GM23338 (cell line): ENCODE measurements at regions not wholly inside any gene's neighbourhood (a gene's known extent, or its start where the extent isn't known, plus 50 kb on each side); places are given as distances from the start of the nearest gene placed in this dataset.

Experiments
- ATAC-seq: fragments of 200-7000 bp; cut with Tn5 transposase; 3 replicates; pipeline ENCODE4 v1.9.1; 2020
- DNase-seq: peaks from one replicate; pipeline ENCODE4 v3.0.0-alpha.2; 2015; ENCODE audit warnings: low spot score
- H2AFZ ChIP-seq: fragments of 200-600 bp; sonication (generic); 2 replicates; pipeline ENCODE4 v1.8.0; 2016; ENCODE audit warnings: antibody characterized with exemption, mild to moderate bottlenecking, moderate library complexity
- H3F3A ChIP-seq: fragments of 200-600 bp; sonication (generic); replicated peaks from 2 replicates; pipeline ENCODE4 v1.8.0; 2017; ENCODE audit warnings: antibody characterized with exemption, mixed run types, low read depth
- H3K27ac ChIP-seq: fragments of 200-600 bp; sonication (generic); 2 replicates; pipeline ENCODE4 v1.6.1; 2016; ENCODE audit warnings: low read depth
- H3K27me3 ChIP-seq: fragments of 200-600 bp; sonication (generic); 2 replicates; pipeline ENCODE4 v1.8.0; 2016; ENCODE audit warnings: mild to moderate bottlenecking, mixed run types, moderate library complexity; ENCODE audit not compliant: insufficient read depth
- H3K36me3 ChIP-seq: fragments of 200-600 bp; sonication (generic); 2 replicates; pipeline ENCODE4 v1.8.0; 2016; ENCODE audit warnings: mild to moderate bottlenecking; ENCODE audit not compliant: insufficient read depth
- H3K4me1 ChIP-seq: fragments of 200-600 bp; sonication (generic); 2 replicates; pipeline ENCODE4 v1.8.0; 2016; ENCODE audit warnings: mild to moderate bottlenecking, moderate library complexity; ENCODE audit not compliant: insufficient read depth
- H3K4me2 ChIP-seq: fragments of 200-600 bp; sonication (generic); 2 replicates; pipeline ENCODE4 v1.7.1; 2017; ENCODE audit warnings: mixed run types
- H3K4me3 ChIP-seq: fragments of 200-600 bp; sonication (generic); 2 replicates; pipeline ENCODE4 v1.6.1; 2016; ENCODE audit warnings: mixed run types
- H3K79me2 ChIP-seq: fragments of 200-600 bp; sonication (generic); replicated peaks from 2 replicates; pipeline ENCODE4 v1.8.0; 2017; ENCODE audit warnings: mild to moderate bottlenecking; ENCODE audit not compliant: insufficient read depth
- H3K9me2 ChIP-seq: fragments of 200-600 bp; sonication (generic); 2 replicates; pipeline ENCODE4 v1.8.0; 2017; ENCODE audit not compliant: insufficient read depth
- H4K20me1 ChIP-seq: fragments of 200-600 bp; sonication (generic); replicated peaks from 2 replicates; pipeline ENCODE4 v1.8.0; 2017; ENCODE audit warnings: mild to moderate bottlenecking; ENCODE audit not compliant: insufficient read depth
- H3K27ac Mint-ChIP-seq: 2 replicates; pipeline ENCODE4 v1.8.0; 2020; ENCODE audit warnings: inconsistent platforms, mild to moderate bottlenecking, moderate library complexity, mixed read lengths
- H3K27me3 Mint-ChIP-seq: 3 replicates; pipeline ENCODE4 v1.8.0; 2022; ENCODE audit warnings: low read depth, mild to moderate bottlenecking, moderate library complexity, mixed read lengths, inconsistent platforms; ENCODE audit not compliant: insufficient read depth, poor library complexity
- H3K36me3 Mint-ChIP-seq: 3 replicates; pipeline ENCODE4 v1.8.0; 2021; ENCODE audit warnings: low read depth, mild to moderate bottlenecking, inconsistent platforms, moderate library complexity, mixed read lengths
- H3K4me1 Mint-ChIP-seq: 3 replicates; pipeline ENCODE4 v1.8.0; 2020; ENCODE audit warnings: mild to moderate bottlenecking, inconsistent platforms, mixed read lengths
- H3K4me3 Mint-ChIP-seq: 3 replicates; pipeline ENCODE4 v1.8.0; 2021; ENCODE audit warnings: moderate library complexity, mild to moderate bottlenecking, inconsistent platforms, mixed read lengths
- H3K9me3 Mint-ChIP-seq: 3 replicates; pipeline ENCODE4 v1.8.0; 2020; ENCODE audit warnings: moderate library complexity, mild to moderate bottlenecking, inconsistent platforms, mixed read lengths
- CREB1 ChIP-seq: fragments of 250-450 bp; sonication (Bioruptor Pico); IDR thresholded peaks from 2 replicates; pipeline ENCODE4 v1.5.0; 2020; ENCODE audit warnings: low read depth, mild to moderate bottlenecking, moderate library complexity
- EZH2 ChIP-seq: fragments of 200-600 bp; sonication (generic); IDR thresholded peaks from one replicate; pipeline ENCODE4 v1.8.0; 2017; ENCODE audit warnings: antibody characterized with exemption, mild to moderate bottlenecking, low read depth; ENCODE audit not compliant: unreplicated experiment
- EZH2phosphoT487 ChIP-seq: fragments of 200-600 bp; sonication (generic); IDR thresholded peaks from one replicate; pipeline ENCODE4 v1.8.1; 2018; ENCODE audit warnings: antibody characterized with exemption; ENCODE audit not compliant: unreplicated experiment
- JUNB ChIP-seq: IDR thresholded peaks from one replicate; pipeline ENCODE4 v1.6.1; 2016; ENCODE audit warnings: antibody characterized with exemption; ENCODE audit not compliant: unreplicated experiment
- NANOG ChIP-seq: IDR thresholded peaks from 2 replicates; pipeline ENCODE4 v1.6.1; 2016; ENCODE audit warnings: antibody characterized with exemption, borderline replicate concordance
- ZNF114 ChIP-seq: fragments of 250-450 bp; sonication (Bioruptor Pico); IDR thresholded peaks from 2 replicates; pipeline ENCODE4 v1.5.0; 2020; ENCODE audit warnings: mild to moderate bottlenecking, moderate library complexity
- ZNF331 ChIP-seq: fragments of 250-450 bp; sonication (Bioruptor Pico); IDR thresholded peaks from 2 replicates; pipeline ENCODE4 v1.5.0; 2020; ENCODE audit warnings: low read depth, mild to moderate bottlenecking, moderate library complexity
- TF ChIP-seq, protein P1 (sequence below): IDR thresholded peaks from 2 replicates; pipeline ENCODE4 v1.6.1; 2016; ENCODE audit warnings: antibody characterized with exemption
- TF ChIP-seq, protein P2 (sequence below): fragments of 250-450 bp; sonication (Bioruptor Pico); IDR thresholded peaks from 2 replicates; pipeline ENCODE4 v1.5.0; 2020; ENCODE audit warnings: mild to moderate bottlenecking, moderate library complexity
- TF ChIP-seq, protein P3 (sequence below), 2 experiments: fragments of 200-600 bp in 1 of 2; sonication (generic) in 1 of 2; conservative IDR thresholded peaks; 2 replicates each; pipeline versions ENCODE4 v1.5.1 to v1.6.1; 2016 to 2017; ENCODE audit warnings: antibody characterized with exemption in 2 of 2, low read depth in 2 of 2, mild to moderate bottlenecking in 2 of 2, moderate library complexity in 1 of 2
- TF ChIP-seq, protein P4 (sequence below): IDR thresholded peaks from one replicate; pipeline ENCODE4 v1.6.1; 2018; ENCODE audit warnings: antibody characterized with exemption; ENCODE audit not compliant: unreplicated experiment

DNA sequence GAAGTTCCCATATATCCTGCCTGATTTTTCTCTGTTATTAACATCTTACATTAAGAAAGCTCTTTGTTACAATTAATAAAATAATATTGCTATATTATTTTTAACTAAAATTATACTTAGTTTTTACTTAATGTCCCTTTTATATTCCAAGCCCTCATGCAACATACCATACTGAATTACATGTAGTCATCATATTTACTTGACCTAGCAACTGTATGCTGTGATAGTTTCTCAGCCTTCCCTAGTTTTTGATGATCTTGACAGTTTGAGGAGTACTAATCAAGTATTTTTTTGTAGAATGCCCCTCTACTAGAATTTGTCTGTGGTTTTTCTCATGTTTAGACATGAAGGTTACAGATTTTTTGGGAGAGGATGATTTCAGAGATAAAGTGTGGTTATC is 1503.8 kb upstream of the PABPC4L start:
- Histone ChIP-seq H3K79me2 (no peaks in the 10 kb centered on the region), H3K9me2 (peaks cover 6% of the 10 kb centered on the region; the same call in 1 of the 2 replicates), H4K20me1 (no peaks in the 10 kb centered on the region), H3F3A (no peaks in the 10 kb centered on the region), H2AFZ (no peak overlapping the region), H3K4me2 (no peak overlapping the region), H3K27me3 (no peaks in the 10 kb centered on the region), H3K4me1 (no peaks in the 10 kb centered on the region), H3K4me3 (no peak overlapping the region), H3K36me3 (no peaks in the 10 kb centered on the region), H3K27ac (no peak overlapping the region)
- Mint-ChIP-seq H3K4me1 (no peaks in the 10 kb centered on the region), H3K27me3 (no peaks in the 10 kb centered on the region), H3K4me3 (no peak overlapping the region), H3K27ac (no peak overlapping the region), H3K36me3 (no peaks in the 10 kb centered on the region), H3K9me3 (no peaks in the 10 kb centered on the region)
- DNase-seq (no peak), ATAC-seq (no peak)
- TF ChIP-seq, protein P1, sequence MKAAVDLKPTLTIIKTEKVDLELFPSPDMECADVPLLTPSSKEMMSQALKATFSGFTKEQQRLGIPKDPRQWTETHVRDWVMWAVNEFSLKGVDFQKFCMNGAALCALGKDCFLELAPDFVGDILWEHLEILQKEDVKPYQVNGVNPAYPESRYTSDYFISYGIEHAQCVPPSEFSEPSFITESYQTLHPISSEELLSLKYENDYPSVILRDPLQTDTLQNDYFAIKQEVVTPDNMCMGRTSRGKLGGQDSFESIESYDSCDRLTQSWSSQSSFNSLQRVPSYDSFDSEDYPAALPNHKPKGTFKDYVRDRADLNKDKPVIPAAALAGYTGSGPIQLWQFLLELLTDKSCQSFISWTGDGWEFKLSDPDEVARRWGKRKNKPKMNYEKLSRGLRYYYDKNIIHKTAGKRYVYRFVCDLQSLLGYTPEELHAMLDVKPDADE: no peak
- TF ChIP-seq JUNB (no peak), CREB1 (no peak), NANOG (no peak), EZH2 (no peak), ZNF331 (CRISPR knock-in tag) (no peak), EZH2phosphoT487 (no peak), ZNF114 (no peak)
- TF ChIP-seq, protein P2, sequence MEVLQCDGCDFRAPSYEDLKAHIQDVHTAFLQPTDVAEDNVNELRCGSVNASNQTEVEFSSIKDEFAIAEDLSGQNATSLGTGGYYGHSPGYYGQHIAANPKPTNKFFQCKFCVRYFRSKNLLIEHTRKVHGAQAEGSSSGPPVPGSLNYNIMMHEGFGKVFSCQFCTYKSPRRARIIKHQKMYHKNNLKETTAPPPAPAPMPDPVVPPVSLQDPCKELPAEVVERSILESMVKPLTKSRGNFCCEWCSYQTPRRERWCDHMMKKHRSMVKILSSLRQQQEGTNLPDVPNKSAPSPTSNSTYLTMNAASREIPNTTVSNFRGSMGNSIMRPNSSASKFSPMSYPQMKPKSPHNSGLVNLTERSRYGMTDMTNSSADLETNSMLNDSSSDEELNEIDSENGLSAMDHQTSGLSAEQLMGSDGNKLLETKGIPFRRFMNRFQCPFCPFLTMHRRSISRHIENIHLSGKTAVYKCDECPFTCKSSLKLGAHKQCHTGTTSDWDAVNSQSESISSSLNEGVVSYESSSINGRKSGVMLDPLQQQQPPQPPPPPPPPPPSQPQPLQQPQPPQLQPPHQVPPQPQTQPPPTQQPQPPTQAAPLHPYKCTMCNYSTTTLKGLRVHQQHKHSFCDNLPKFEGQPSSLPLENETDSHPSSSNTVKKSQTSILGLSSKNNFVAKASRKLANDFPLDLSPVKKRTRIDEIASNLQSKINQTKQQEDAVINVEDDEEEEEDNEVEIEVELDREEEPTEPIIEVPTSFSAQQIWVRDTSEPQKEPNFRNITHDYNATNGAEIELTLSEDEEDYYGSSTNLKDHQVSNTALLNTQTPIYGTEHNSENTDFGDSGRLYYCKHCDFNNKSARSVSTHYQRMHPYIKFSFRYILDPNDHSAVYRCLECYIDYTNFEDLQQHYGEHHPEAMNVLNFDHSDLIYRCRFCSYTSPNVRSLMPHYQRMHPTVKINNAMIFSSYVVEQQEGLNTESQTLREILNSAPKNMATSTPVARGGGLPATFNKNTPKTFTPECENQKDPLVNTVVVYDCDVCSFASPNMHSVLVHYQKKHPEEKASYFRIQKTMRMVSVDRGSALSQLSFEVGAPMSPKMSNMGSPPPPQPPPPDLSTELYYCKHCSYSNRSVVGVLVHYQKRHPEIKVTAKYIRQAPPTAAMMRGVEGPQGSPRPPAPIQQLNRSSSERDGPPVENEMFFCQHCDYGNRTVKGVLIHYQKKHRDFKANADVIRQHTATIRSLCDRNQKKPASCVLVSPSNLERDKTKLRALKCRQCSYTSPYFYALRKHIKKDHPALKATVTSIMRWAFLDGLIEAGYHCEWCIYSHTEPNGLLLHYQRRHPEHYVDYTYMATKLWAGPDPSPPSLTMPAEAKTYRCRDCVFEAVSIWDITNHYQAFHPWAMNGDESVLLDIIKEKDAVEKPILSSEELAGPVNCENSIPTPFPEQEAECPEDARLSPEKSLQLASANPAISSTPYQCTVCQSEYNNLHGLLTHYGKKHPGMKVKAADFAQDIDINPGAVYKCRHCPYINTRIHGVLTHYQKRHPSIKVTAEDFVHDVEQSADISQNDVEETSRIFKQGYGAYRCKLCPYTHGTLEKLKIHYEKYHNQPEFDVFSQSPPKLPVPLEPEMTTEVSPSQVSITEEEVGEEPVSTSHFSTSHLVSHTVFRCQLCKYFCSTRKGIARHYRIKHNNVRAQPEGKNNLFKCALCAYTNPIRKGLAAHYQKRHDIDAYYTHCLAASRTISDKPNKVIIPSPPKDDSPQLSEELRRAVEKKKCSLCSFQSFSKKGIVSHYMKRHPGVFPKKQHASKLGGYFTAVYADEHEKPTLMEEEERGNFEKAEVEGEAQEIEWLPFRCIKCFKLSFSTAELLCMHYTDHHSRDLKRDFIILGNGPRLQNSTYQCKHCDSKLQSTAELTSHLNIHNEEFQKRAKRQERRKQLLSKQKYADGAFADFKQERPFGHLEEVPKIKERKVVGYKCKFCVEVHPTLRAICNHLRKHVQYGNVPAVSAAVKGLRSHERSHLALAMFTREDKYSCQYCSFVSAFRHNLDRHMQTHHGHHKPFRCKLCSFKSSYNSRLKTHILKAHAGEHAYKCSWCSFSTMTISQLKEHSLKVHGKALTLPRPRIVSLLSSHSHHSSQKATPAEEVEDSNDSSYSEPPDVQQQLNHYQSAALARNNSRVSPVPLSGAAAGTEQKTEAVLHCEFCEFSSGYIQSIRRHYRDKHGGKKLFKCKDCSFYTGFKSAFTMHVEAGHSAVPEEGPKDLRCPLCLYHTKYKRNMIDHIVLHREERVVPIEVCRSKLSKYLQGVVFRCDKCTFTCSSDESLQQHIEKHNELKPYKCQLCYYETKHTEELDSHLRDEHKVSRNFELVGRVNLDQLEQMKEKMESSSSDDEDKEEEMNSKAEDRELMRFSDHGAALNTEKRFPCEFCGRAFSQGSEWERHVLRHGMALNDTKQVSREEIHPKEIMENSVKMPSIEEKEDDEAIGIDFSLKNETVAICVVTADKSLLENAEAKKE (CRISPR knock-in tag): no peak
- TF ChIP-seq, protein P3, sequence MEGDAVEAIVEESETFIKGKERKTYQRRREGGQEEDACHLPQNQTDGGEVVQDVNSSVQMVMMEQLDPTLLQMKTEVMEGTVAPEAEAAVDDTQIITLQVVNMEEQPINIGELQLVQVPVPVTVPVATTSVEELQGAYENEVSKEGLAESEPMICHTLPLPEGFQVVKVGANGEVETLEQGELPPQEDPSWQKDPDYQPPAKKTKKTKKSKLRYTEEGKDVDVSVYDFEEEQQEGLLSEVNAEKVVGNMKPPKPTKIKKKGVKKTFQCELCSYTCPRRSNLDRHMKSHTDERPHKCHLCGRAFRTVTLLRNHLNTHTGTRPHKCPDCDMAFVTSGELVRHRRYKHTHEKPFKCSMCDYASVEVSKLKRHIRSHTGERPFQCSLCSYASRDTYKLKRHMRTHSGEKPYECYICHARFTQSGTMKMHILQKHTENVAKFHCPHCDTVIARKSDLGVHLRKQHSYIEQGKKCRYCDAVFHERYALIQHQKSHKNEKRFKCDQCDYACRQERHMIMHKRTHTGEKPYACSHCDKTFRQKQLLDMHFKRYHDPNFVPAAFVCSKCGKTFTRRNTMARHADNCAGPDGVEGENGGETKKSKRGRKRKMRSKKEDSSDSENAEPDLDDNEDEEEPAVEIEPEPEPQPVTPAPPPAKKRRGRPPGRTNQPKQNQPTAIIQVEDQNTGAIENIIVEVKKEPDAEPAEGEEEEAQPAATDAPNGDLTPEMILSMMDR (conservative IDR thresholded peaks at IDR 0.05; ENCODE audit: low read depth in 2 of 2): no peak
- TF ChIP-seq, protein P4, sequence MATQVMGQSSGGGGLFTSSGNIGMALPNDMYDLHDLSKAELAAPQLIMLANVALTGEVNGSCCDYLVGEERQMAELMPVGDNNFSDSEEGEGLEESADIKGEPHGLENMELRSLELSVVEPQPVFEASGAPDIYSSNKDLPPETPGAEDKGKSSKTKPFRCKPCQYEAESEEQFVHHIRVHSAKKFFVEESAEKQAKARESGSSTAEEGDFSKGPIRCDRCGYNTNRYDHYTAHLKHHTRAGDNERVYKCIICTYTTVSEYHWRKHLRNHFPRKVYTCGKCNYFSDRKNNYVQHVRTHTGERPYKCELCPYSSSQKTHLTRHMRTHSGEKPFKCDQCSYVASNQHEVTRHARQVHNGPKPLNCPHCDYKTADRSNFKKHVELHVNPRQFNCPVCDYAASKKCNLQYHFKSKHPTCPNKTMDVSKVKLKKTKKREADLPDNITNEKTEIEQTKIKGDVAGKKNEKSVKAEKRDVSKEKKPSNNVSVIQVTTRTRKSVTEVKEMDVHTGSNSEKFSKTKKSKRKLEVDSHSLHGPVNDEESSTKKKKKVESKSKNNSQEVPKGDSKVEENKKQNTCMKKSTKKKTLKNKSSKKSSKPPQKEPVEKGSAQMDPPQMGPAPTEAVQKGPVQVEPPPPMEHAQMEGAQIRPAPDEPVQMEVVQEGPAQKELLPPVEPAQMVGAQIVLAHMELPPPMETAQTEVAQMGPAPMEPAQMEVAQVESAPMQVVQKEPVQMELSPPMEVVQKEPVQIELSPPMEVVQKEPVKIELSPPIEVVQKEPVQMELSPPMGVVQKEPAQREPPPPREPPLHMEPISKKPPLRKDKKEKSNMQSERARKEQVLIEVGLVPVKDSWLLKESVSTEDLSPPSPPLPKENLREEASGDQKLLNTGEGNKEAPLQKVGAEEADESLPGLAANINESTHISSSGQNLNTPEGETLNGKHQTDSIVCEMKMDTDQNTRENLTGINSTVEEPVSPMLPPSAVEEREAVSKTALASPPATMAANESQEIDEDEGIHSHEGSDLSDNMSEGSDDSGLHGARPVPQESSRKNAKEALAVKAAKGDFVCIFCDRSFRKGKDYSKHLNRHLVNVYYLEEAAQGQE: no peak
